Spleen (tissue), 11 donors: ENCODE measurements at regions not wholly inside any gene's neighbourhood (a gene's known extent, or its start where the extent isn't known, plus 50 kb on each side); places are given as distances from the start of the nearest gene placed in this dataset.

Experiments used
- DNase-seq: peaks from one replicate; pipeline ENCODE4 v3.0.0-alpha.2; 2020
- H3K27ac ChIP-seq, 8 donors: fragments of 200-600 bp; sonication (generic) in 7 of 8; 1 replicate in 4 of 8; 2 replicates in 4 of 8; pipeline versions ENCODE4 v1.5.0 to v1.8.0; 2016 to 2021; ENCODE audit warnings: inconsistent platforms in 4 of 8, mild to moderate bottlenecking in 4 of 8, moderate library complexity in 1 of 8
- H3K27me3 ChIP-seq, 7 donors: fragments of 200-600 bp; sonication (generic) in 6 of 7; replicated peaks in 1 of 7; 1 replicate in 4 of 7; 2 replicates in 3 of 7; pipeline versions ENCODE4 v1.5.0 to v1.8.0; 2016 to 2021; ENCODE audit warnings: inconsistent platforms in 3 of 7, mild to moderate bottlenecking in 1 of 7
- H3K36me3 ChIP-seq, 6 donors: fragments of 200-600 bp; sonication (generic) in 5 of 6; 1 replicate in 4 of 6; 2 replicates in 2 of 6; pipeline versions ENCODE4 v1.5.0 to v1.8.0; 2016 to 2021; ENCODE audit warnings: inconsistent platforms in 2 of 6
- H3K4me1 ChIP-seq, 6 donors: fragments of 200-600 bp; sonication (generic) in 5 of 6; 1 replicate in 3 of 6; 2 replicates in 3 of 6; pipeline versions ENCODE4 v1.5.0 to v1.8.0; 2016 to 2021; ENCODE audit warnings: inconsistent platforms in 3 of 6
- H3K4me3 ChIP-seq, 8 donors: fragments of 200-600 bp; sonication (generic) in 7 of 8; 1 replicate in 4 of 8; 2 replicates in 4 of 8; pipeline versions ENCODE4 v1.5.0 to v1.8.0; 2016 to 2021; ENCODE audit warnings: inconsistent platforms in 4 of 8, mild to moderate bottlenecking in 4 of 8, moderate library complexity in 2 of 8
- H3K9me3 ChIP-seq, 8 donors: fragments of 200-600 bp; sonication (generic) in 7 of 8; 1 replicate in 4 of 8; 2 replicates in 4 of 8; pipeline versions ENCODE4 v1.5.0 to v1.8.0; 2016 to 2021; ENCODE audit warnings: inconsistent platforms in 4 of 8
- CTCF ChIP-seq, 11 experiments: fragments of 200-600 bp in 7 of 11; fragments of 450-650 bp in 4 of 11; sonication (generic) in 4 of 11; IDR thresholded peaks in 8 of 11; conservative IDR thresholded peaks in 3 of 11; 1 replicate in 7 of 11; 2 replicates in 4 of 11; pipeline versions ENCODE4 v1.4.0 to v1.8.0; 2016 to 2021; ENCODE audit warnings: antibody characterized with exemption in 11 of 11, inconsistent platforms in 4 of 11, mild to moderate bottlenecking in 1 of 11
- POLR2A ChIP-seq, 3 donors: fragments of 450-650 bp; IDR thresholded peaks; one replicate each; pipeline ENCODE4 v1.5.1; 2017; ENCODE audit warnings: antibody characterized with exemption in 3 of 3, mild to moderate bottlenecking in 1 of 3
- POLR2AphosphoS5 ChIP-seq, 3 donors: sonication (generic); formaldehyde crosslinking; IDR thresholded peaks; one replicate each; pipeline ENCODE4 v1.5.1; 2017; ENCODE audit warnings: antibody characterized with exemption in 3 of 3
- WGBS, 5 donors: extraction: QIAGEN DNeasy Blood & Tissue Kit in 3 of 5; methylation state at CpG; one replicate each; pipeline versions ENCODE4 v1.1.5 to v1.1.7; 2013 to 2018; 5-methylcytosine and 5-hydroxymethylcytosine counted together
- intact Hi-C: fragments of 100-400 bp; cut with DNase I; formaldehyde crosslinking; loops from one replicate; pipeline ENCODE4 v1.15.0; 2023; ENCODE audit warnings: low total_unique reads
- donor health status: healthy with polysubstance abuse.
- donor health status: DM: no; HTN: no; CAD: no; lungs with moderate emphysema.
- donor health status: DM: no; HTN: no; CAD: no.
- donor health status: Bipolar disorder and iron deficiency.
- donor health status: healthy.
- donor health status: DM: no; HTN: no; CAD: no.
- donor health status: DM: yes; HTN: yes; CAD: no.

GRCh38 chr18:29028560-29028959 lies 851.6 kb upstream of the CDH2 start:
- intact Hi-C loops, result no loop called here
- Histone ChIP-seq H3K36me3 (no peaks in the 10 kb centered on the region), H3K4me1 (no peaks in the 10 kb centered on the region), H3K27me3 (no peaks in the 10 kb centered on the region), H3K9me3 (peaks cover 0 to 8% (median 0%) of the 10 kb centered on the region in 8 donors), H3K4me3 (no peak overlapping the region), H3K27ac (no peak overlapping the region)
- 58 to 87% (median 72%) methylated on average over 1 of the region's 1 CpG for WGBS, 5 donors
- no peak for TF ChIP-seq POLR2A (IDR thresholded peaks at IDR 0.05)
- TF ChIP-seq POLR2AphosphoS5 (IDR thresholded peaks at IDR 0.05), result no peak
- TF ChIP-seq CTCF (IDR thresholded peaks at IDR 0.05 in 8 of 11, conservative IDR thresholded peaks at IDR 0.05 in 3 of 11), result no peak
- DNase-seq, result no peak

DNA sequence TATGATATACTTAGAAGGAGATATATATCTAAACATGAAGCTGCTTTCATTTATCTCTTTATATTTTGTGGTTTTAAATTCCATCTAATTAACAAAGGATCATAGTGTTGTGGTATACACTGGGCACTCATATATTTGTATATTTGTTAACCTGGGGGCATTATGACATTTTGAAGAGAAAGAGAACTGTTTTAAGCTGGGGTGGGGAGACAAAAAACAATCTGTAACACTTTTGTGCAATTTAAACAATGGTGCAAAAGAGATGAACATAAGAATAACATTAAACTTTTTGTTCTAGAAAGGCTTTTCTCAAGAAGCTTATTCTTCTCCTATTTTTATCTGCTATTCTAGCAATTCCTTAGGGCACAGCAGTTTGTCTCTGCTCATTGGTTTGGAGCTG lies 842.0 kb upstream of the CDH2 start:
- H3K27ac ChIP-seq, result no peak overlapping the region
- intact Hi-C loops, result no loop called here
- no peak for DNase-seq
- H3K4me1 ChIP-seq, result no peaks in the 10 kb centered on the region
- H3K36me3 ChIP-seq, result no peaks in the 10 kb centered on the region
- no peaks in the 10 kb centered on the region for H3K27me3 ChIP-seq
- H3K9me3 ChIP-seq, result no peaks in the 10 kb centered on the region
- TF ChIP-seq CTCF (IDR thresholded peaks at IDR 0.05 in 8 of 11, conservative IDR thresholded peaks at IDR 0.05 in 3 of 11) (no peak), POLR2AphosphoS5 (IDR thresholded peaks at IDR 0.05) (no peak), POLR2A (IDR thresholded peaks at IDR 0.05) (no peak)
- H3K4me3 ChIP-seq, result no peak overlapping the region

DNA sequence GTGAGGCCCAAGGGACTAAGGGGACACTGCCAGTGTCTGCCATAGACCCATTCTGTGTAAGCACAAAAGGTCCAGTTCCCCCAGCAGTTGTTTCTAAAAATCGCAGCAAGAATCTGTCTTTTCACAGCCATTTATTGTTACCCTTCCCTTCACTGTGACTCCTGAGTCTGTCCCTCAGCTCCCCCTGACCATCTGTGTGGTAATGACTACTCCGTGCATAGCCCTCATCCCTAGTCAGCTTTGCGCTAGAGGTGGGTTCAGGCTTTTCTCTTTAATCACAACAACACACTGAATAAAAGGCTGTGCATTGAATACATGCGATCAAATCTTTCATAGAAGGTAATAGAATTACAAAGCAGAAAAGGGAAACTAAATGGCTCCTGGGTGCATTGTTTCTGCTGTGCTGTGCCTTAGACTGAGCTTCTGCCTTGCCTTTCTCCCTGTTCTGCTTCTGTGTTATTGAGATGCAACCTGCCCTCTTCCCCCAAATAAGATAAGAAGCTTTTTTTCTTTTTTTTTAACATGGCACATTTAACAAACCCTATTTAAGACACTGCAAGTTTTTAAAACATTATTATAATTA lies 836.0 kb upstream of the CDH2 start:
- intact Hi-C loops, result no loop called here
- DNase-seq, result no peak
- no peak overlapping the region for H3K27ac ChIP-seq
- peaks cover 0 to 12% (median 2%) of the 10 kb centered on the region in 8 donors for H3K9me3 ChIP-seq
- H3K4me1 ChIP-seq, result no peaks in the 10 kb centered on the region
- no peak overlapping the region for H3K4me3 ChIP-seq
- no peaks in the 10 kb centered on the region for H3K27me3 ChIP-seq
- no peaks in the 10 kb centered on the region for H3K36me3 ChIP-seq
- TF ChIP-seq POLR2AphosphoS5 (IDR thresholded peaks at IDR 0.05) (no peak), CTCF (IDR thresholded peaks at IDR 0.05 in 8 of 11, conservative IDR thresholded peaks at IDR 0.05 in 3 of 11) (no peak)
- 90 to 96% (median 93%) methylated on average over 4 of the region's 4 CpGs for WGBS, 5 donors

- Histone ChIP-seq H3K4me1 (no peaks in the 10 kb centered on the region), H3K36me3 (no peaks in the 10 kb centered on the region), H3K27me3 (no peaks in the 10 kb centered on the region), H3K9me3 (peaks cover 0 to 12% (median 2%) of the 10 kb centered on the region in 8 donors), H3K27ac (no peak overlapping the region), H3K4me3 (no peak overlapping the region)
- TF ChIP-seq POLR2AphosphoS5 (IDR thresholded peaks at IDR 0.05), result no peak
- TF ChIP-seq POLR2A (IDR thresholded peaks at IDR 0.05), result no peak
- no peak for TF ChIP-seq CTCF (IDR thresholded peaks at IDR 0.05 in 8 of 11, conservative IDR thresholded peaks at IDR 0.05 in 3 of 11)
- no peak for DNase-seq
- intact Hi-C loops, result no loop called here
- WGBS, 5 donors, result 77 to 93% (median 87%) methylated on average over 5 of the region's 5 CpGs
These were observed 835.4 kb upstream of the CDH2 start for GRCh38 chr18:29012364-29012763.
